HCT116 (cell line): ENCODE measurements at regions not wholly inside any gene's neighbourhood (a gene's known extent, or its start where the extent isn't known, plus 50 kb on each side); places are given as distances from the start of the nearest gene placed in this dataset.

ENCODE experiments used
- CTCF ChIP-seq, 3 experiments: fragments of 200-600 bp in 1 of 3; sonication (generic) in 1 of 3; IDR thresholded peaks in 2 of 3; conservative IDR thresholded peaks in 1 of 3; 2 replicates each; pipeline ENCODE4 v1.5.1; 2012 to 2017; ENCODE audit warnings: low read depth in 2 of 3, low read length in 2 of 3, antibody characterized with exemption in 1 of 3, borderline replicate concordance in 1 of 3, control low read depth in 1 of 3, mild to moderate bottlenecking in 1 of 3, mixed read lengths in 1 of 3, mixed run types in 1 of 3, moderate library complexity in 1 of 3; ENCODE audit not compliant: insufficient read depth in 1 of 3
- EZH2 ChIP-seq: fragments of 200-600 bp; sonication (generic); IDR thresholded peaks from 2 replicates; pipeline ENCODE4 v1.6.1; 2017; ENCODE audit warnings: antibody characterized with exemption, mixed run types
- JUND ChIP-seq: IDR thresholded peaks from 2 replicates; pipeline ENCODE4 v1.6.1; 2012
- POLR2A ChIP-seq: IDR thresholded peaks from 2 replicates; pipeline ENCODE4 v1.7.0; 2011; ENCODE audit warnings: borderline replicate concordance; ENCODE audit not compliant: insufficient read depth, insufficient read length; ENCODE audit errors: extremely low read depth
- POLR2AphosphoS5 ChIP-seq: IDR thresholded peaks from 2 replicates; pipeline ENCODE4 v1.6.1; 2011; ENCODE audit warnings: mild to moderate bottlenecking, low read depth, low read length, moderate library complexity
- RAD21 ChIP-seq: IDR thresholded peaks from 2 replicates; pipeline ENCODE4 v1.6.1; 2012; ENCODE audit warnings: low read depth, mild to moderate bottlenecking
- SRF ChIP-seq: IDR thresholded peaks from 2 replicates; pipeline ENCODE4 v1.6.1; 2012; ENCODE audit warnings: low read depth
- TCF7L2 ChIP-seq: IDR thresholded peaks from 2 replicates; pipeline ENCODE4 v1.7.0; 2011; ENCODE audit warnings: borderline replicate concordance, inconsistent platforms; ENCODE audit not compliant: insufficient read depth, insufficient read length; ENCODE audit errors: extremely low read depth
- YY1 ChIP-seq: IDR thresholded peaks from 2 replicates; pipeline ENCODE4 v1.6.1; 2011; ENCODE audit warnings: low read length, low read depth, moderate library complexity, mild to moderate bottlenecking; ENCODE audit not compliant: insufficient replicate concordance; ENCODE audit errors: extremely low read depth
- ZFX ChIP-seq: fragments of 450-650 bp; IDR thresholded peaks from 2 replicates; pipeline ENCODE4 v1.6.1; 2017

GRCh38 chr2:215712871-215713790 is 277.3 kb upstream of the FN1 start:
- no peak for TF ChIP-seq CTCF (IDR thresholded peaks at IDR 0.05 in 2 of 3, conservative IDR thresholded peaks at IDR 0.05 in 1 of 3; ENCODE audit: borderline replicate concordance in 1 of 3, insufficient read depth in 1 of 3, low read depth in 2 of 3, low read length in 2 of 3)
- no peak for TF ChIP-seq TCF7L2
- TF ChIP-seq POLR2A: no peak
- TF ChIP-seq RAD21: no peak
- no peak for TF ChIP-seq POLR2AphosphoS5
- no peak for TF ChIP-seq EZH2
- no peak for TF ChIP-seq YY1
- TF ChIP-seq SRF: no peak
- TF ChIP-seq JUND: no peak
- no peak for TF ChIP-seq ZFX
